ENCODE measurements at regions not wholly inside any gene's neighbourhood (a gene's known extent, or its start where the extent isn't known, plus 50 kb on each side); places are given as distances from the start of the nearest gene placed in this dataset.

DNA sequence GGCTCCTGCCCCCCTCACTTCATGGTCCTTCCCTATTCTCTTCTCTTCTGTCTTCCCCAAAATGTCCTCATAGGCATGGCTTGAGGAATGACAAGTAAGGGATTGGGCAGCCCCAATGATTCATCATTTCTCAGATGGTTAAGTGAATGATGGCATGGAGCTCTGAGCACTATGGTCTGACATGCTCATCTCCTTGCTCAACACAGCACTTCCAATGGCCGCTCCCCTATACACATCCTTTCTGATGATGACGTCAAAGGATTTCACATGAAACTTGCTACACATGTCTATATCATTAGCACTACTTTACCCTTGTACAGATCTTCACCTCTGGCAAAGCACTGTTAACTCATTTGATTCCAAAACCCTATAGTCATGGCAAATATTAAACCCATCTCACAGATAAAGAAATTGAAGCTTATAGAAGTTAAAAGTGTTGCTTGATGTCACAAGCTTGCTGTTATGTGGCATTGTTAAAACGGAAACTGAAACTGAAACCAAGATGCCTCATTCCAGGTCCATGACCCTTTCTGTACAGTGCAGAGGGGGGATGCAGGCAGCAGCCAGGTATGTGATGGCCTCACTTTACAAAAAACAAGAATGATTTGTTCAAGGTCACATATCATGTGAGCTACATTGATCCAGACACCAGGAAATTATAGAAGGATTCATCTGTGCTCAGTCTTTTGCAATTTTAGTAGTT is 90.0 kb upstream of the PLXNA4 start:
- peak; percentile 11 to 56 for DNase-seq

- DNase-seq, result no peak
These were observed 80.8 kb upstream of the PLXNA4 start for GRCh38 chr7:132656846-132657776.

GRCh38 chr7:132656341-132656740 is 80.1 kb upstream of the PLXNA4 start:
- no peak for DNase-seq

GRCh38 chr7:132655131-132655727 is 79.0 kb upstream of the PLXNA4 start:
- peak; percentile 30 to 57 for DNase-seq

GRCh38 chr7:132654150-132654549 is 77.9 kb upstream of the PLXNA4 start:
- DNase-seq, result peak in 1 of 2 donors; percentile 22

DNA sequence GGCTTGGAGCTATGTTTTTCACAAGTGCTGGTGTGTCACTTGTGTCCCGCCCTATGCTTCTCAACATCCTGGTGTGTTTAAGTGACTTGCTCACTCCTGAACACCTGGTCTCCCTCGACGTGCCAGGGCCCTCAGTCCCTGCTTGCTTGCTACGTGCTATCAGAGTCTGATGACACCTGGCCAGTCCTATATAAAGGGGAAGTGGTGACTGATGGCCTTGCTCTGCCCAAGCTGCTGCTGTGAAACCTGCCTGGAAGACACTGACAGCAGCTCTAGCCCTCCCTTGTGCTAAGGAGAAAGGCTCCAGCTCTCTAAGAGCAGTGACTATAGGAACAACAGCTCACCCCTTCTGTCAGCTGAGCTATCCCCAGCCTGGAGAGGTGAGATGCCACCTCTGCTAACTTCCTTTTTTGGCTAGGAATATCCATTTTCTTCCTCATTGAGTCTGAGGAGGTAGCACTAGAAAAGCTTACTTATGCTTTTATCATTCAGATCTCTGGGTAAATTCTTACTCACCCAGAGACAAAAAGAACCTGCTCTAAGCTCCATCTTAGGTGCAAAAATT is 77.2 kb upstream of the PLXNA4 start:
- no peak for DNase-seq

DNA sequence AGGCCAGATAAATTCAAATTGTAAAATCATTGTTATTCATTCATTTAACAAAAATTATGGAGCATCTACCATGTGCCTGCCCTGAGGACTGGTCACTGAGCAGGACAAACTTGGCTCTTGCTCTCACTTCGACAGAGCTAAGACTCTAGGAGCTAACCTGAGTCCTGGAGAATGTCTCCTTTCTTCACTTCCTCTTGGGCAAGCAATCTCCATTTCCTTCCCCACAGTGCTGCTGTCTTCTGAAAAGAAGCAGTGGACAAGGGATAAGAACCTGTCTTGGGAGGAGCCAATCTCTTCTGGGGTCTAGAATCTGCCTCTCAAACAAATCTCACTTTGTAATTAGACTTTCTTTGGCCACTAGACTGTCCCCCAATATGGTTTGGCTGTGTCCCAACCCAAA is 76.2 kb upstream of the PLXNA4 start:
- no peak for DNase-seq

- DNase-seq, result no peak
These were observed 74.2 kb upstream of the PLXNA4 start for GRCh38 chr7:132650498-132650897.

- DNase-seq, result no peak
These were observed 71.0 kb upstream of the PLXNA4 start for GRCh38 chr7:132647311-132647710.

DNA sequence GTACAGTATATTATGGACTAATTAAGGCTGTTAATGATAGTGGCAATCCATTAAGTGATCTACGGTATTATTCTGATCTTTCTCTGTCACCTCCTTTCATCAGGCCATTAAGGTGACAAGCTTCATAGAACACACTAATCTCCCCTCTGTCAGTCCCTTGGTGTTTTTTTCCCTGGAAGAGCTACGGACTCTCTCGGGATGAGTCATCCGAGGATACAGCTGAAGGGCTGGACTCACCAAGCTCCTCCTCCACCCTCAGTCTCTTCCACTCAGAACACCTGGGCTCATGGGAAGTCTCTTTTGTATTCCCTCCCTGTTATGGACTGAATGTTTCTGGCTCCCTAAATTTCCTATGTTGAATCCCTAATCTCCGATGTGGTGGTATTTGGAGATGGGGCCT is 69.8 kb upstream of the PLXNA4 start:
- no peak for DNase-seq

DNA sequence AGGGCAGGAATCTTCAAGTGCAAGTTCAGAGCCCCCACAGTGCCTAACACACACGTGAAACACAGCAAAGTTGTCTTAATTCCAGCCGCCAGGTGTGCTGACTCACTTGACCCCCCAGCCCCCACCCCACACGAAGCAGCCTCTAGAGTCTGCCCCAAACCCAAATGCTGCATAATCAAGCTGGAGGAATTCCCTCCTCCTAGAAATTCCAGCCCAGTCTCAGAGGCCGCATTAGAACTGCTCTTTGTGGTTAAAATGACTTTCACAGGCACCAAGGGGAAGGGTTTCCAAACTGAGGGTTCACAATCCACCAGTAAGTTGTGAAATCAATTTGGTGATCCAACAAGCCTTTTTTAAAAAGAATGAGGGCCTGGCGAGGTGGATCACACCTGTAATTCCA is 67.0 kb upstream of the PLXNA4 start:
- no peak for DNase-seq

DNA sequence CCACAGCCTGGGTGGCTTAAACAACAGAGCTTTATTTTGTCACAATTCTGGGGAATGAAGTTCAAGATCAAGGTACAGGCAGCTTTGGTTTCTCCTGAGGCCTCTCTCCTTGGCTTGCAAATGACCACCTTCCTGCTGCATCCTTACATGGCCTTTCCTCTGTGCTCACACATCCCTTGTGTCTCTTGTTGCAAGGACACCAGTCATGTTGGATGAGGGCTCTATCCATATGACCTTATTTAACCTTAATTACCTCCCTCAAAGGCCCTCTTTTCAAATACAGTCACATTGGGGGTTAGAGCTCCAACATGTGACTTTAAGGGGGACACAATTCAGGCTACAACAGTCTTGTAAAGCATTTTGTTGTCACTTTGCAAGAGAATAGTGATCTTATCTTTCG is 65.0 kb upstream of the PLXNA4 start:
- no peak for DNase-seq

DNA sequence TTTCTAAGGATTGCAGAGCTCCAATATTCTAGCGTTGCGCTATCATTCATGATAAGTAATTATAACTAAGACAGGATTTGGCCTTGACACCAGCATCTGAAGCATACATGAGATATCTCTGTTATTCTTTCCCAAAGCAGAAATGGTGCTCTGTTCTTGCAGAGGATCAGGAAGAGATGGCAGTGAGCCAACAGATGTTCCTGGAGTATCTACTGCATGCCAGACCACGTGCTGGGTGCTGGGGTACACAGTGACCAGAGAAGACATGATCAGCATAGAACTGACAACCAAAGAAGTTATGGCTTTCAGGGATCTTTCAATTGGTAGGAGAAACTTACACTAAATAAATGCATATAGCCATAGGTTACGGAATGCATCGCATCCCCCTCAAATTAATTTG is 63.7 kb upstream of the PLXNA4 start:
- DNase-seq, result no peak

GRCh38 chr7:132638000-132638399 is 61.7 kb upstream of the PLXNA4 start:
- DNase-seq, result no peak

- no peak for DNase-seq
These were observed 60.3 kb upstream of the PLXNA4 start for GRCh38 chr7:132636581-132636980.

DNA sequence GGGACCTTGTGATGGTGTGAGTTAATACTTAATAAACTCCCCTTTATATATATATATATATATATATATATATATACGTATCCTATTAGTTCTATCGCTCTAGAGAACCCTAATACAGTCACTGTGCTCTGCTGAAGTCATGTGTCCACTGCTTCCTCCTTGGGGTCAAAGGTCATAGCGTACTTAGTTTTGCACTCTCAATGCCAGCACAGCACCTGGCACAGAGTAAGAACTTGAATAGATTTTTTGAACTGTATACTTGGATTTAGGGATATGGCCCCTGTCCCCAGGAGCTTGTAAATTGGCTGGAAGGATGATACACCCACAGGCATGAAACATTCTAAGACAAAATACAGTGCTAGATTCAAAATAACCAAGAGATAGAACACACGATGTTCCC is 58.9 kb upstream of the PLXNA4 start:
- no peak for DNase-seq

GRCh38 chr7:132630834-132631233 is 54.6 kb upstream of the PLXNA4 start:
- DNase-seq, result no peak
